WTC11 (cell line): ENCODE measurements at regions not wholly inside any gene's neighbourhood (a gene's known extent, or its start where the extent isn't known, plus 50 kb on each side); places are given as distances from the start of the nearest gene placed in this dataset.

Experiments used
- ATAC-seq: fragments of 200-7000 bp; cut with Tn5 transposase; 2 replicates; pipeline ENCODE4 v1.10.0; 2021; ENCODE audit warnings: mild to moderate bottlenecking, moderate library complexity
- CTCF ChIA-PET: fragments of 300-600 bp; sonication (Branson Sonifier 250); formaldehyde crosslinking; loops from one replicate; lab custom pipeline; 2021; ENCODE audit warnings: antibody characterized with exemption; lab: Charles Lee
- POLR2A ChIA-PET: fragments of 350-600 bp; sonication (Branson Sonifier 250); formaldehyde crosslinking; loops from one replicate; lab custom pipeline; 2021; ENCODE audit warnings: antibody characterized with exemption; lab: Charles Lee
- DNase-seq: peaks from one replicate; pipeline ENCODE4 v3.0.0; 2021; ENCODE audit warnings: low spot score
- H3K27ac Mint-ChIP-seq: 2 replicates; pipeline ENCODE4 v1.8.0; 2021; ENCODE audit warnings: mixed read lengths
- H3K27me3 Mint-ChIP-seq: 2 replicates; pipeline ENCODE4 v1.8.0; 2021; ENCODE audit warnings: low read depth, mild to moderate bottlenecking, moderate library complexity, mixed read lengths
- H3K36me3 Mint-ChIP-seq: 2 replicates; pipeline ENCODE4 v1.8.0; 2021; ENCODE audit warnings: mixed read lengths
- H3K4me1 Mint-ChIP-seq: 2 replicates; pipeline ENCODE4 v1.8.0; 2022; ENCODE audit warnings: mixed read lengths
- H3K4me3 Mint-ChIP-seq: 2 replicates; pipeline ENCODE4 v1.8.0; 2021; ENCODE audit warnings: mild to moderate bottlenecking, moderate library complexity, mixed read lengths
- H3K9me3 Mint-ChIP-seq: 2 replicates; pipeline ENCODE4 v1.8.0; 2021; ENCODE audit warnings: mixed read lengths
- ELF4 ChIP-seq: sonication (generic); formaldehyde crosslinking; IDR thresholded peaks from 2 replicates; pipeline ENCODE4 v1.8.1; 2022; ENCODE audit warnings: low read depth, mild to moderate bottlenecking, moderate library complexity, missing genetic modification reagents
- FOXP1 ChIP-seq: sonication (generic); formaldehyde crosslinking; IDR thresholded peaks from 2 replicates; pipeline ENCODE4 v1.8.0; 2022; ENCODE audit warnings: missing genetic modification reagents, mild to moderate bottlenecking, moderate library complexity, borderline replicate concordance
- KAT7 ChIP-seq: sonication (generic); formaldehyde crosslinking; IDR thresholded peaks from 2 replicates; pipeline ENCODE4 v1.8.1; 2023; ENCODE audit warnings: missing genetic modification reagents, mild to moderate bottlenecking, borderline replicate concordance
- NR2C2 ChIP-seq: sonication (generic); formaldehyde crosslinking; IDR thresholded peaks from 2 replicates; pipeline ENCODE4 v1.8.0; 2022; ENCODE audit warnings: mild to moderate bottlenecking, missing genetic modification reagents
- TCF7 ChIP-seq: sonication (generic); formaldehyde crosslinking; IDR thresholded peaks from 2 replicates; pipeline ENCODE4 v1.8.0; 2022; ENCODE audit warnings: mild to moderate bottlenecking, low read depth, missing genetic modification reagents, moderate library complexity
- TP53 ChIP-seq: sonication (generic); formaldehyde crosslinking; IDR thresholded peaks from 2 replicates; pipeline ENCODE4 v1.8.1; 2023; ENCODE audit warnings: mild to moderate bottlenecking, missing genetic modification reagents
- ZNF138 ChIP-seq: sonication (generic); formaldehyde crosslinking; conservative IDR thresholded peaks from 2 replicates; pipeline ENCODE4 v1.8.1; 2022; ENCODE audit warnings: mild to moderate bottlenecking, moderate library complexity, missing genetic modification reagents
- TF ChIP-seq, protein P1 (sequence below): sonication (generic); formaldehyde crosslinking; IDR thresholded peaks from 2 replicates; pipeline ENCODE4 v1.8.1; 2023; ENCODE audit warnings: mild to moderate bottlenecking, missing genetic modification reagents
- TF ChIP-seq, protein P2 (sequence below): sonication (generic); formaldehyde crosslinking; IDR thresholded peaks from 2 replicates; pipeline ENCODE4 v1.8.1; 2022; ENCODE audit warnings: low read depth, mild to moderate bottlenecking, moderate library complexity, missing genetic modification reagents, borderline replicate concordance
- TF ChIP-seq, protein P3 (sequence below): fragments of 250-450 bp; sonication (Bioruptor Pico); IDR thresholded peaks from 2 replicates; pipeline ENCODE4 v1.9.0; 2021; ENCODE audit warnings: moderate library complexity, mild to moderate bottlenecking, inconsistent platforms, borderline replicate concordance
- TF ChIP-seq, protein P4 (sequence below): sonication (generic); formaldehyde crosslinking; IDR thresholded peaks from 2 replicates; pipeline ENCODE4 v1.8.0; 2022; ENCODE audit warnings: missing genetic modification reagents
- TF ChIP-seq, protein P5 (sequence below): sonication (generic); formaldehyde crosslinking; IDR thresholded peaks from 2 replicates; pipeline ENCODE4 v1.8.0; 2022; ENCODE audit warnings: mild to moderate bottlenecking, missing genetic modification reagents
- TF ChIP-seq, protein P6 (sequence below): fragments of 250-450 bp; sonication (Bioruptor Pico); IDR thresholded peaks from 2 replicates; pipeline ENCODE4 v1.9.0; 2021; ENCODE audit warnings: mild to moderate bottlenecking, borderline replicate concordance

DNA sequence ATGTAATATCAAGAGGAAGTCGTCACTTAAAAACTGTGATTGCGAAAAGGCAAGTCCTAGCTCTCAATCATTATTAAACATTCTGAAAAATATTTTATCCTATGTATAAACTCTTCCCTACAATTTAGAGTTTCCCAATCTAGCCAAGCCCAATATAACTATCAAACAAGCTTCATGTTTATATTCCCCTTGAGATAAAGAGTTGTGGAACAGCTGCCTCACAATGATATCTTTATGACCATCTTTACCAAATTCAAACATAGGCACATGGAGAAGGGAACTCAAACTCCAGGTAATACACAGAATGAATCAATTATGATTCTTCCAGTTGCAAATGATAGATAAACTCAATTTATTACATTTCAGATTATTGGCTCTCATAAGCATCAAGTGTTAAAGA, 1468.7 kb downstream of the EFNA5 start (continued):
- TF ChIP-seq TP53 (CRISPR knock-in tag) (no peak), NR2C2 (CRISPR knock-in tag) (no peak), ELF4 (CRISPR knock-in tag) (no peak)
- TF ChIP-seq, protein P1, sequence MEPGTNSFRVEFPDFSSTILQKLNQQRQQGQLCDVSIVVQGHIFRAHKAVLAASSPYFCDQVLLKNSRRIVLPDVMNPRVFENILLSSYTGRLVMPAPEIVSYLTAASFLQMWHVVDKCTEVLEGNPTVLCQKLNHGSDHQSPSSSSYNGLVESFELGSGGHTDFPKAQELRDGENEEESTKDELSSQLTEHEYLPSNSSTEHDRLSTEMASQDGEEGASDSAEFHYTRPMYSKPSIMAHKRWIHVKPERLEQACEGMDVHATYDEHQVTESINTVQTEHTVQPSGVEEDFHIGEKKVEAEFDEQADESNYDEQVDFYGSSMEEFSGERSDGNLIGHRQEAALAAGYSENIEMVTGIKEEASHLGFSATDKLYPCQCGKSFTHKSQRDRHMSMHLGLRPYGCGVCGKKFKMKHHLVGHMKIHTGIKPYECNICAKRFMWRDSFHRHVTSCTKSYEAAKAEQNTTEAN = no peak
- TF ChIP-seq, protein P2, sequence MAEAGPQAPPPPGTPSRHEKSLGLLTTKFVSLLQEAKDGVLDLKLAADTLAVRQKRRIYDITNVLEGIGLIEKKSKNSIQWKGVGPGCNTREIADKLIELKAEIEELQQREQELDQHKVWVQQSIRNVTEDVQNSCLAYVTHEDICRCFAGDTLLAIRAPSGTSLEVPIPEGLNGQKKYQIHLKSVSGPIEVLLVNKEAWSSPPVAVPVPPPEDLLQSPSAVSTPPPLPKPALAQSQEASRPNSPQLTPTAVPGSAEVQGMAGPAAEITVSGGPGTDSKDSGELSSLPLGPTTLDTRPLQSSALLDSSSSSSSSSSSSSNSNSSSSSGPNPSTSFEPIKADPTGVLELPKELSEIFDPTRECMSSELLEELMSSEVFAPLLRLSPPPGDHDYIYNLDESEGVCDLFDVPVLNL (CRISPR knock-in tag) = no peak
- TF ChIP-seq, protein P3, sequence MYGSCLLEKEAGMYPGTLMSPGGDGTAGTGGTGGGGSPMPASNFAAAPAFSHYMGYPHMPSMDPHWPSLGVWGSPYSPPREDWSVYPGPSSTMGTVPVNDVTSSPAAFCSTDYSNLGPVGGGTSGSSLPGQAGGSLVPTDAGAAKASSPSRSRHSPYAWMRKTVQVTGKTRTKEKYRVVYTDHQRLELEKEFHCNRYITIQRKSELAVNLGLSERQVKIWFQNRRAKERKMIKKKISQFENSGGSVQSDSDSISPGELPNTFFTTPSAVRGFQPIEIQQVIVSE = no peak
- TF ChIP-seq, all 79 proteins: peak for 0

DNA sequence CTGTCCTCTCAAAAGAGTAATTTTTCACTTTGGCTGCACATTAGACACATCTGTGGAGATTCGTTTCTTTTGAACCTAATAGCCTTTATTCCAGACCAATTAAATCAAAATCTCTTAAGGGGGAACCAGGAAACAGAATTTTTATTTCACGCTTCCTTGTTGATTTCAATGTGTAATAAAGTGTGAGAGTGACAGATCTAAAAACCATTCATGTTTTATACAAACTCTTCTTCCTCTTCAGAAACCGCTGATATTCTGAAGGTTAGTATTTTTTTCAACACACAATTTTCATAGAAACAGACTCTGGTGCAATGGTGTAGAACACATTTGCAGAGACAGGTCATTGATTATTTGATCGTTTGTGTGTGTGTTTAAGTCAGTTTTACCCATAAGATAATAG, 1469.8 kb downstream of the EFNA5 start:
- Mint-ChIP-seq H3K4me3 (no peak overlapping the region), H3K27ac (no peak overlapping the region), H3K9me3 (peaks cover 10% of the 10 kb centered on the region), H3K27me3 (no peaks in the 10 kb centered on the region)
- no peak for ATAC-seq
- TF ChIP-seq, protein P4, sequence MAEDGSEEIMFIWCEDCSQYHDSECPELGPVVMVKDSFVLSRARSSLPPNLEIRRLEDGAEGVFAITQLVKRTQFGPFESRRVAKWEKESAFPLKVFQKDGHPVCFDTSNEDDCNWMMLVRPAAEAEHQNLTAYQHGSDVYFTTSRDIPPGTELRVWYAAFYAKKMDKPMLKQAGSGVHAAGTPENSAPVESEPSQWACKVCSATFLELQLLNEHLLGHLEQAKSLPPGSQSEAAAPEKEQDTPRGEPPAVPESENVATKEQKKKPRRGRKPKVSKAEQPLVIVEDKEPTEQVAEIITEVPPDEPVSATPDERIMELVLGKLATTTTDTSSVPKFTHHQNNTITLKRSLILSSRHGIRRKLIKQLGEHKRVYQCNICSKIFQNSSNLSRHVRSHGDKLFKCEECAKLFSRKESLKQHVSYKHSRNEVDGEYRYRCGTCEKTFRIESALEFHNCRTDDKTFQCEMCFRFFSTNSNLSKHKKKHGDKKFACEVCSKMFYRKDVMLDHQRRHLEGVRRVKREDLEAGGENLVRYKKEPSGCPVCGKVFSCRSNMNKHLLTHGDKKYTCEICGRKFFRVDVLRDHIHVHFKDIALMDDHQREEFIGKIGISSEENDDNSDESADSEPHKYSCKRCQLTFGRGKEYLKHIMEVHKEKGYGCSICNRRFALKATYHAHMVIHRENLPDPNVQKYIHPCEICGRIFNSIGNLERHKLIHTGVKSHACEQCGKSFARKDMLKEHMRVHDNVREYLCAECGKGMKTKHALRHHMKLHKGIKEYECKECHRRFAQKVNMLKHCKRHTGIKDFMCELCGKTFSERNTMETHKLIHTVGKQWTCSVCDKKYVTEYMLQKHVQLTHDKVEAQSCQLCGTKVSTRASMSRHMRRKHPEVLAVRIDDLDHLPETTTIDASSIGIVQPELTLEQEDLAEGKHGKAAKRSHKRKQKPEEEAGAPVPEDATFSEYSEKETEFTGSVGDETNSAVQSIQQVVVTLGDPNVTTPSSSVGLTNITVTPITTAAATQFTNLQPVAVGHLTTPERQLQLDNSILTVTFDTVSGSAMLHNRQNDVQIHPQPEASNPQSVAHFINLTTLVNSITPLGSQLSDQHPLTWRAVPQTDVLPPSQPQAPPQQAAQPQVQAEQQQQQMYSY (CRISPR knock-in tag) = no peak
- TF ChIP-seq ZNF138 (no peak), KAT7 (CRISPR knock-in tag) (no peak)
- TF ChIP-seq, protein P5, sequence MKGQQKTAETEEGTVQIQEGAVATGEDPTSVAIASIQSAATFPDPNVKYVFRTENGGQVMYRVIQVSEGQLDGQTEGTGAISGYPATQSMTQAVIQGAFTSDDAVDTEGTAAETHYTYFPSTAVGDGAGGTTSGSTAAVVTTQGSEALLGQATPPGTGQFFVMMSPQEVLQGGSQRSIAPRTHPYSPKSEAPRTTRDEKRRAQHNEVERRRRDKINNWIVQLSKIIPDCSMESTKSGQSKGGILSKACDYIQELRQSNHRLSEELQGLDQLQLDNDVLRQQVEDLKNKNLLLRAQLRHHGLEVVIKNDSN (CRISPR knock-in tag) = no peak
- TF ChIP-seq, all 79 proteins: peak for 0
- ChIA-PET CTCF (no interaction called here), POLR2A (no interaction called here)
- Mint-ChIP-seq H3K4me1 (no peaks in the 10 kb centered on the region), H3K36me3 (peaks cover 5% of the 10 kb centered on the region)
- DNase-seq = no peak

DNA sequence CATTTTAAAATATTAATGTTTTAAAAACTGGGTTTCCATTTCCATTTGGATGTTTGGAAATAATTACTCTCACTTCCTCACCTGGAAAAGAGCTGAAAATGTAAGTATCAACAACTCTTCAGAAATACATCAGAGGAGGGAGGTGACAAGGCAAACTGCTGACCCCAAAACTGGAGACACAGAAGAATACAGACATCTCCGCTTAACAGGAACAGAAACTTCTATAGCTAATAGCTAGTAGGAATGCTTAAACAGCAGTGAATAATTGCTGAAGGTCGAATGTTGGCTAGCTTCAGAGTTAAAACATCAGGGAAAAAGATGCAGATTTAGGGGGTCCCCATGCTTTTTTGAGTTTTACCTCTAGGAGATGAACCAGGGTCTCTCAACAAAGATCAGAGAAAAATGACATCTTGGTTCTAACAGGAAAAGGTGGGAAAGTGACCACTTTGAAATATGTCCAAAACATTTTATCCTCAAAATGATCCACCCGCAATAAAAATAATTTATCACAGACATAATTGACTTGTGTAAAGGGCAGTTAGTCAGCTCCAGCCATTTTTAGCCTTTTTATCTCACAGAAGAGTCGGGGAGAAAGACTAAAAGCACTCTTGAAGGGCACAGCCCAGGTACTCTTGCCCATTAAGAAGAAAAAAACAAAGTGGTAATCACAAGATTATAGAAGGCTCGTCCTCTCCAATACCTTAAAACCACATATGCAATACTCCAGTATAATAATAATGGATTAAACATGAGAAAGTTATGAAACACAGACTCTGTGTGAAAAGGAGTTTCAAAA, 1474.9 kb downstream of the EFNA5 start:
- H3K27ac Mint-ChIP-seq = no peak overlapping the region
- CTCF ChIA-PET = no interaction called here

More for the DNA sequence above, 1474.9 kb downstream of the EFNA5 start:
- Mint-ChIP-seq H3K4me1 (no peaks in the 10 kb centered on the region), H3K36me3 (no peaks in the 10 kb centered on the region), H3K4me3 (no peak overlapping the region), H3K27me3 (no peaks in the 10 kb centered on the region), H3K9me3 (0 out of 2 replicates have a peak, but pooled peaks cover 3% of the 10 kb centered on the region)
- no peak for ATAC-seq
- no peak for DNase-seq
- POLR2A ChIA-PET = interaction anchor here (0.5 kb wide), 1 partner anchor 681 kb away, joined by 4 read pairs; no protein-coding TSS in a partner anchor
- TF ChIP-seq FOXP1 (CRISPR knock-in tag) = no peak
- TF ChIP-seq, protein P6, sequence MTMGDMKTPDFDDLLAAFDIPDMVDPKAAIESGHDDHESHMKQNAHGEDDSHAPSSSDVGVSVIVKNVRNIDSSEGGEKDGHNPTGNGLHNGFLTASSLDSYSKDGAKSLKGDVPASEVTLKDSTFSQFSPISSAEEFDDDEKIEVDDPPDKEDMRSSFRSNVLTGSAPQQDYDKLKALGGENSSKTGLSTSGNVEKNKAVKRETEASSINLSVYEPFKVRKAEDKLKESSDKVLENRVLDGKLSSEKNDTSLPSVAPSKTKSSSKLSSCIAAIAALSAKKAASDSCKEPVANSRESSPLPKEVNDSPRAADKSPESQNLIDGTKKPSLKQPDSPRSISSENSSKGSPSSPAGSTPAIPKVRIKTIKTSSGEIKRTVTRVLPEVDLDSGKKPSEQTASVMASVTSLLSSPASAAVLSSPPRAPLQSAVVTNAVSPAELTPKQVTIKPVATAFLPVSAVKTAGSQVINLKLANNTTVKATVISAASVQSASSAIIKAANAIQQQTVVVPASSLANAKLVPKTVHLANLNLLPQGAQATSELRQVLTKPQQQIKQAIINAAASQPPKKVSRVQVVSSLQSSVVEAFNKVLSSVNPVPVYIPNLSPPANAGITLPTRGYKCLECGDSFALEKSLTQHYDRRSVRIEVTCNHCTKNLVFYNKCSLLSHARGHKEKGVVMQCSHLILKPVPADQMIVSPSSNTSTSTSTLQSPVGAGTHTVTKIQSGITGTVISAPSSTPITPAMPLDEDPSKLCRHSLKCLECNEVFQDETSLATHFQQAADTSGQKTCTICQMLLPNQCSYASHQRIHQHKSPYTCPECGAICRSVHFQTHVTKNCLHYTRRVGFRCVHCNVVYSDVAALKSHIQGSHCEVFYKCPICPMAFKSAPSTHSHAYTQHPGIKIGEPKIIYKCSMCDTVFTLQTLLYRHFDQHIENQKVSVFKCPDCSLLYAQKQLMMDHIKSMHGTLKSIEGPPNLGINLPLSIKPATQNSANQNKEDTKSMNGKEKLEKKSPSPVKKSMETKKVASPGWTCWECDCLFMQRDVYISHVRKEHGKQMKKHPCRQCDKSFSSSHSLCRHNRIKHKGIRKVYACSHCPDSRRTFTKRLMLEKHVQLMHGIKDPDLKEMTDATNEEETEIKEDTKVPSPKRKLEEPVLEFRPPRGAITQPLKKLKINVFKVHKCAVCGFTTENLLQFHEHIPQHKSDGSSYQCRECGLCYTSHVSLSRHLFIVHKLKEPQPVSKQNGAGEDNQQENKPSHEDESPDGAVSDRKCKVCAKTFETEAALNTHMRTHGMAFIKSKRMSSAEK (CRISPR knock-in tag) = no peak
- TF ChIP-seq TCF7 (CRISPR knock-in tag) = no peak
- TF ChIP-seq, all 79 proteins: peak for 0
